Liver (tissue), 8 donors: ENCODE measurements at regions not wholly inside any gene's neighbourhood (a gene's known extent, or its start where the extent isn't known, plus 50 kb on each side); places are given as distances from the start of the nearest gene placed in this dataset.

Source experiments
- DNase-seq: peaks from one replicate; pipeline ENCODE4 v3.0.0-alpha.2; 2017; ENCODE audit warnings: low spot score
- H3K27ac ChIP-seq, 2 donors: one replicate each; pipeline ENCODE4 v1.7.0; 2013; ENCODE audit warnings: inconsistent platforms in 2 of 2, low read length in 2 of 2, control low read depth in 1 of 2, low read depth in 1 of 2, mild to moderate bottlenecking in 1 of 2
- H3K27me3 ChIP-seq, 4 donors: one replicate each; pipeline versions ENCODE4 v1.6.1 to v1.7.0; 2013; ENCODE audit warnings: low read length in 3 of 4, inconsistent platforms in 1 of 4, mild to moderate bottlenecking in 1 of 4, moderate library complexity in 1 of 4; ENCODE audit not compliant: control insufficient read depth in 4 of 4, insufficient read depth in 4 of 4
- H3K36me3 ChIP-seq, 4 donors: one replicate each; pipeline versions ENCODE4 v1.6.1 to v1.7.0; 2013; ENCODE audit warnings: low read length in 3 of 4, mild to moderate bottlenecking in 3 of 4, low read depth in 1 of 4, moderate library complexity in 1 of 4; ENCODE audit not compliant: control insufficient read depth in 4 of 4, insufficient read depth in 3 of 4
- H3K4me1 ChIP-seq, 4 donors: one replicate each; pipeline versions ENCODE4 v1.6.1 to v1.7.0; 2013; ENCODE audit warnings: low read length in 3 of 4, mild to moderate bottlenecking in 3 of 4, moderate library complexity in 1 of 4; ENCODE audit not compliant: control insufficient read depth in 4 of 4, insufficient read depth in 4 of 4
- H3K4me3 ChIP-seq, 3 donors: one replicate each; pipeline versions ENCODE4 v1.6.1 to v1.7.0; 2013; ENCODE audit warnings: low read length in 3 of 3, control low read depth in 1 of 3, low read depth in 1 of 3, mild to moderate bottlenecking in 1 of 3
- H3K9ac ChIP-seq, 2 donors: one replicate each; pipeline ENCODE4 v1.7.0; 2013; ENCODE audit warnings: low read length in 2 of 2, mild to moderate bottlenecking in 2 of 2, moderate library complexity in 2 of 2, control low read depth in 1 of 2, low read depth in 1 of 2
- H3K9me3 ChIP-seq, 4 donors: one replicate each; pipeline versions ENCODE4 v1.6.1 to v1.7.0; 2013; ENCODE audit warnings: low read length in 3 of 4; ENCODE audit not compliant: control insufficient read depth in 4 of 4
- CTCF ChIP-seq: fragments of 150-350 bp; IDR thresholded peaks from 2 replicates; pipeline ENCODE4 v1.5.1; 2017; ENCODE audit warnings: improper control_type of control experiment, low read depth, low read length; ENCODE audit not compliant: missing input control
- EGR1 ChIP-seq, 2 donors: IDR thresholded peaks; 2 replicates each; pipeline ENCODE4 v1.6.1; 2016 to 2018; ENCODE audit warnings: antibody characterized with exemption in 2 of 2, low read depth in 2 of 2
- FOXA1 ChIP-seq: IDR thresholded peaks from 2 replicates; pipeline ENCODE4 v1.6.1; 2016; ENCODE audit warnings: antibody characterized with exemption
- FOXA2 ChIP-seq: IDR thresholded peaks from 2 replicates; pipeline ENCODE4 v1.6.1; 2016; ENCODE audit warnings: antibody characterized with exemption
- GABPA ChIP-seq, 2 donors: IDR thresholded peaks in 1 of 2; conservative IDR thresholded peaks in 1 of 2; 2 replicates each; pipeline ENCODE4 v1.6.1; 2016; ENCODE audit warnings: antibody characterized with exemption in 2 of 2, mild to moderate bottlenecking in 1 of 2, moderate library complexity in 1 of 2
- HNF4G ChIP-seq: IDR thresholded peaks from 2 replicates; pipeline ENCODE4 v1.6.1; 2016; ENCODE audit warnings: antibody characterized with exemption
- MAX ChIP-seq: IDR thresholded peaks from 2 replicates; pipeline ENCODE4 v1.6.1; 2016; ENCODE audit warnings: antibody characterized with exemption
- NR2F2 ChIP-seq: IDR thresholded peaks from 2 replicates; pipeline ENCODE4 v1.6.1; 2016; ENCODE audit warnings: antibody characterized with exemption
- RAD21 ChIP-seq, 2 donors: IDR thresholded peaks; 2 replicates each; pipeline ENCODE4 v1.6.1; 2016; ENCODE audit warnings: antibody characterized with exemption in 2 of 2, mild to moderate bottlenecking in 2 of 2
- REST ChIP-seq: IDR thresholded peaks from 2 replicates; pipeline ENCODE4 v1.6.1; 2016; ENCODE audit warnings: antibody characterized with exemption, mild to moderate bottlenecking
- RXRA ChIP-seq, 2 donors: IDR thresholded peaks; 2 replicates each; pipeline ENCODE4 v1.6.1; 2017 to 2018; ENCODE audit warnings: antibody characterized with exemption in 2 of 2, mild to moderate bottlenecking in 1 of 2
- SP1 ChIP-seq: IDR thresholded peaks from 2 replicates; pipeline ENCODE4 v1.6.1; 2018; ENCODE audit warnings: antibody characterized with exemption, mild to moderate bottlenecking
- TAF1 ChIP-seq: conservative IDR thresholded peaks from 2 replicates; pipeline ENCODE4 v1.6.1; 2016; ENCODE audit warnings: antibody characterized with exemption, mild to moderate bottlenecking
- YY1 ChIP-seq: IDR thresholded peaks from 2 replicates; pipeline ENCODE4 v1.6.1; 2016; ENCODE audit warnings: antibody characterized with exemption, mild to moderate bottlenecking
- ZBTB33 ChIP-seq: IDR thresholded peaks from 2 replicates; pipeline ENCODE4 v1.6.1; 2016; ENCODE audit warnings: antibody characterized with exemption
- WGBS: extraction: QIAGEN DNeasy Blood & Tissue Kit; methylation state at CpG from one replicate; pipeline ENCODE4 v1.1.7; 2013; 5-methylcytosine and 5-hydroxymethylcytosine counted together
- donor health status: healthy.
- donor health status: healthy.
- donor health status: healthy.
- donor health status: healthy.
- donor health status: healthy.

- Histone ChIP-seq H3K4me3 (no peak overlapping the region), H3K27me3 (peaks cover 0 to 2% (median 0%) of the 10 kb centered on the region in 4 donors), H3K4me1 (no peaks in the 10 kb centered on the region), H3K9me3 (peaks cover 0 to 3% (median 0%) of the 10 kb centered on the region in 4 donors), H3K9ac (no peak overlapping the region), H3K36me3 (no peaks in the 10 kb centered on the region), H3K27ac (no peak overlapping the region)
- no peak for TF ChIP-seq MAX
- no peak for TF ChIP-seq GABPA (IDR thresholded peaks at IDR 0.05 in 1 of 2, conservative IDR thresholded peaks at IDR 0.05 in 1 of 2)
- DNase-seq, result no peak
- 89% methylated on average over 6 of the region's 6 CpGs for WGBS
Measured at GRCh38 chr1:222187566-222188332, 360.2 kb downstream of the HHIPL2 start.

GRCh38 chr1:222182641-222183040, 365.3 kb downstream of the HHIPL2 start:
- no peak overlapping the region for H3K4me3 ChIP-seq
- no peak for DNase-seq
- no peak overlapping the region for H3K27ac ChIP-seq
- no peaks in the 10 kb centered on the region for H3K36me3 ChIP-seq
- TF ChIP-seq NR2F2 (no peak), GABPA (IDR thresholded peaks at IDR 0.05 in 1 of 2, conservative IDR thresholded peaks at IDR 0.05 in 1 of 2) (no peak), EGR1 (IDR thresholded peaks at IDR 0.05; ENCODE audit: low read depth in 2 of 2) (no peak), YY1 (no peak), MAX (no peak), FOXA1 (no peak), FOXA2 (no peak), HNF4G (no peak), RAD21 (IDR thresholded peaks at IDR 0.05) (no peak), RXRA (IDR thresholded peaks at IDR 0.05) (no peak), TAF1 (no peak), CTCF (no peak), ZBTB33 (no peak)
- H3K9ac ChIP-seq, result no peak overlapping the region
- H3K4me1 ChIP-seq, result no peaks in the 10 kb centered on the region
- H3K27me3 ChIP-seq, result no peaks in the 10 kb centered on the region
- no peaks in the 10 kb centered on the region for H3K9me3 ChIP-seq

GRCh38 chr1:222181191-222181590, 366.7 kb downstream of the HHIPL2 start:
- Histone ChIP-seq H3K36me3 (no peaks in the 10 kb centered on the region), H3K27ac (no peak overlapping the region), H3K4me1 (no peaks in the 10 kb centered on the region), H3K9ac (no peak overlapping the region), H3K9me3 (no peaks in the 10 kb centered on the region), H3K4me3 (no peak overlapping the region), H3K27me3 (no peaks in the 10 kb centered on the region)
- WGBS, result 79% methylated on average over 1 of the region's 1 CpG
- no peak for DNase-seq
- no peak for TF ChIP-seq GABPA (IDR thresholded peaks at IDR 0.05 in 1 of 2, conservative IDR thresholded peaks at IDR 0.05 in 1 of 2)
- no peak for TF ChIP-seq CTCF
- TF ChIP-seq TAF1, result no peak
- no peak for TF ChIP-seq FOXA2
- no peak for TF ChIP-seq MAX
- no peak for TF ChIP-seq HNF4G
- no peak for TF ChIP-seq SP1
- no peak for TF ChIP-seq RXRA (IDR thresholded peaks at IDR 0.05)
- no peak for TF ChIP-seq YY1
- no peak for TF ChIP-seq NR2F2
- no peak for TF ChIP-seq REST
